ENCODE measurements at regions not wholly inside any gene's neighbourhood (a gene's known extent, or its start where the extent isn't known, plus 50 kb on each side); places are given as distances from the start of the nearest gene placed in this dataset.

DNA sequence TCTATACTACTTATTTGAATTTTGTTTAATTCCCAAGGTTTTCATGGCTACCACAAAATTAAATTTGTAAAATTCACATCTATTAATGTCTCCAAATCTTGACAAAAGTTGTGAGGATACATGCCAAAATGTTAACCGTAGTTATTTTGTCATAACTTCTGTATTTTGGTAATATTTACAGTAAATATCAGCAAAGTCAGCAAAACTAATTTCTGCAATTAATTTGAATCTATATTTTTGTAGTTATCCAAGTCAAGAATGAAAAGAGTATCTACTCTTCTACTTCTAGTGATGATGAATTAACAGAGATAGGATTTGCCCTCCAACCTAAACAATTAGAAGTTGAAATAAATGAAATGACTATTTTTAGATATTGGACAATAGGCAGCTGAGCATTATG is 238.9 kb downstream of the CYP26B1 start:
- TF ChIP-seq, protein P1, sequence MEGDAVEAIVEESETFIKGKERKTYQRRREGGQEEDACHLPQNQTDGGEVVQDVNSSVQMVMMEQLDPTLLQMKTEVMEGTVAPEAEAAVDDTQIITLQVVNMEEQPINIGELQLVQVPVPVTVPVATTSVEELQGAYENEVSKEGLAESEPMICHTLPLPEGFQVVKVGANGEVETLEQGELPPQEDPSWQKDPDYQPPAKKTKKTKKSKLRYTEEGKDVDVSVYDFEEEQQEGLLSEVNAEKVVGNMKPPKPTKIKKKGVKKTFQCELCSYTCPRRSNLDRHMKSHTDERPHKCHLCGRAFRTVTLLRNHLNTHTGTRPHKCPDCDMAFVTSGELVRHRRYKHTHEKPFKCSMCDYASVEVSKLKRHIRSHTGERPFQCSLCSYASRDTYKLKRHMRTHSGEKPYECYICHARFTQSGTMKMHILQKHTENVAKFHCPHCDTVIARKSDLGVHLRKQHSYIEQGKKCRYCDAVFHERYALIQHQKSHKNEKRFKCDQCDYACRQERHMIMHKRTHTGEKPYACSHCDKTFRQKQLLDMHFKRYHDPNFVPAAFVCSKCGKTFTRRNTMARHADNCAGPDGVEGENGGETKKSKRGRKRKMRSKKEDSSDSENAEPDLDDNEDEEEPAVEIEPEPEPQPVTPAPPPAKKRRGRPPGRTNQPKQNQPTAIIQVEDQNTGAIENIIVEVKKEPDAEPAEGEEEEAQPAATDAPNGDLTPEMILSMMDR (IDR thresholded peaks at IDR 0.05) = no peak
- TF ChIP-seq EP300 (IDR thresholded peaks at IDR 0.05) (no peak), POLR2AphosphoS5 (IDR thresholded peaks at IDR 0.05) (no peak)
